Lower lobe of right lung (tissue), 2 donors: ENCODE measurements at regions not wholly inside any gene's neighbourhood (a gene's known extent, or its start where the extent isn't known, plus 50 kb on each side); places are given as distances from the start of the nearest gene placed in this dataset.

Experiments used
- ATAC-seq, 2 donors: fragments of 200-7000 bp; cut with Tn5 transposase; one replicate each; pipeline ENCODE4 v1.9.1; 2020 to 2022; ENCODE audit warnings: mild to moderate bottlenecking in 2 of 2, moderate library complexity in 2 of 2
- DNase-seq: peaks from one replicate; pipeline ENCODE4 v3.0.0-alpha.2; 2020
- H3K27ac ChIP-seq: fragments of 200-600 bp; one replicate; pipeline ENCODE4 v1.8.0; 2022
- H3K27me3 ChIP-seq: fragments of 200-600 bp; one replicate; pipeline ENCODE4 v1.8.0; 2022; ENCODE audit warnings: low read depth
- H3K36me3 ChIP-seq: fragments of 200-600 bp; one replicate; pipeline ENCODE4 v1.8.0; 2022; ENCODE audit warnings: mild to moderate bottlenecking
- H3K4me1 ChIP-seq: fragments of 200-600 bp; one replicate; pipeline ENCODE4 v1.8.0; 2022
- H3K4me3 ChIP-seq: fragments of 200-600 bp; one replicate; pipeline ENCODE4 v1.8.0; 2022; ENCODE audit warnings: mild to moderate bottlenecking
- H3K9me3 ChIP-seq: fragments of 200-600 bp; one replicate; pipeline ENCODE4 v1.8.0; 2022
- CTCF ChIP-seq: fragments of 200-600 bp; IDR thresholded peaks from one replicate; pipeline ENCODE4 v1.8.0; 2022; ENCODE audit warnings: antibody characterized with exemption, mild to moderate bottlenecking
- intact Hi-C: fragments of 100-400 bp; cut with DNase I; formaldehyde crosslinking; loops from one replicate; pipeline ENCODE4 v1.11.0; 2022
- donor health status: DM: no; HTN: yes; CAD: no; lungs with severe emphysema.

- no peak for ATAC-seq
- DNase-seq = no peak
- intact Hi-C loops = no loop called here
These were observed 466.4 kb downstream of the MEIS1 start for GRCh38 chr2:66901344-66901743.

GRCh38 chr2:66903183-66903582 lies 468.3 kb downstream of the MEIS1 start:
- Histone ChIP-seq H3K4me3 (no peak overlapping the region), H3K36me3 (no peaks in the 10 kb centered on the region), H3K27me3 (no peaks in the 10 kb centered on the region), H3K27ac (no peak overlapping the region), H3K9me3 (no peaks in the 10 kb centered on the region), H3K4me1 (no peaks in the 10 kb centered on the region)
- intact Hi-C loops = no loop called here
- TF ChIP-seq CTCF = no peak
- DNase-seq (no peak), ATAC-seq (no peak)

More at GRCh38 chr2:66901344-66901743, 466.4 kb downstream of the MEIS1 start:
- H3K36me3 ChIP-seq = no peaks in the 10 kb centered on the region
- no peak overlapping the region for H3K4me3 ChIP-seq
- H3K4me1 ChIP-seq = no peaks in the 10 kb centered on the region
- H3K27me3 ChIP-seq = no peaks in the 10 kb centered on the region
- H3K9me3 ChIP-seq = no peaks in the 10 kb centered on the region
- no peak for TF ChIP-seq CTCF
- H3K27ac ChIP-seq = no peak overlapping the region

- DNase-seq (no peak), ATAC-seq (no peak)
- H3K36me3 ChIP-seq = no peaks in the 10 kb centered on the region
- H3K4me3 ChIP-seq = no peak overlapping the region
- H3K4me1 ChIP-seq = no peaks in the 10 kb centered on the region
- intact Hi-C loops = no loop called here
- no peak overlapping the region for H3K27ac ChIP-seq
- no peaks in the 10 kb centered on the region for H3K27me3 ChIP-seq
- no peaks in the 10 kb centered on the region for H3K9me3 ChIP-seq
- TF ChIP-seq CTCF = no peak
These were observed 469.0 kb downstream of the MEIS1 start for GRCh38 chr2:66903745-66904465.

GRCh38 chr2:66915237-66915636 lies 480.3 kb downstream of the MEIS1 start:
- TF ChIP-seq CTCF = no peak
- Histone ChIP-seq H3K36me3 (no peaks in the 10 kb centered on the region), H3K27me3 (no peaks in the 10 kb centered on the region), H3K4me3 (no peak overlapping the region), H3K4me1 (no peaks in the 10 kb centered on the region), H3K9me3 (no peaks in the 10 kb centered on the region), H3K27ac (no peak overlapping the region)
- ATAC-seq (no peak), DNase-seq (no peak)
- intact Hi-C loops = no loop called here

GRCh38 chr2:66919286-66919685 lies 477.8 kb upstream of the ETAA1 start:
- Histone ChIP-seq H3K9me3 (no peaks in the 10 kb centered on the region), H3K4me3 (no peak overlapping the region), H3K4me1 (no peaks in the 10 kb centered on the region), H3K27me3 (no peaks in the 10 kb centered on the region), H3K27ac (no peak overlapping the region), H3K36me3 (no peaks in the 10 kb centered on the region)
- DNase-seq (no peak), ATAC-seq (no peak)
- intact Hi-C loops = no loop called here
- no peak for TF ChIP-seq CTCF
